BE2C (cell line): ENCODE measurements at regions not wholly inside any gene's neighbourhood (a gene's known extent, or its start where the extent isn't known, plus 50 kb on each side); places are given as distances from the start of the nearest gene placed in this dataset.
"Not testable (repeated sequence)": the region's sequence is repeated elsewhere in the genome, so short reads cannot be mapped to it uniquely, and the experiment has no call there.

Experiments
- DNase-seq: peaks from one replicate; pipeline ENCODE4 v3.0.0-alpha.2; 2020
- H3K27me3 ChIP-seq: fragments of 250-450 bp; sonication (Bioruptor Pico); 2 replicates; pipeline ENCODE4 v1.5.1; 2020; ENCODE audit warnings: mild to moderate bottlenecking
- H3K36me3 ChIP-seq: fragments of 250-450 bp; sonication (Bioruptor Pico); 2 replicates; pipeline ENCODE4 v1.5.1; 2020; ENCODE audit warnings: mild to moderate bottlenecking
- H3K4me1 ChIP-seq: fragments of 250-450 bp; sonication (Bioruptor Pico); 2 replicates; pipeline ENCODE4 v1.5.1; 2020
- H3K4me3 ChIP-seq: 2 replicates; pipeline ENCODE4 v1.5.1; 2011; ENCODE audit warnings: low read depth, low read length
- H3K9me3 ChIP-seq: fragments of 250-450 bp; sonication (Bioruptor Pico); 2 replicates; pipeline ENCODE4 v1.5.1; 2020
- TF ChIP-seq, protein P1 (sequence below): IDR thresholded peaks from 2 replicates; pipeline ENCODE4 v1.5.1; 2012; ENCODE audit warnings: mild to moderate bottlenecking, low read depth, low read length

- Histone ChIP-seq H3K4me1 (no peaks in the 10 kb centered on the region), H3K36me3 (no peaks in the 10 kb centered on the region), H3K4me3 (no peak overlapping the region), H3K9me3 (no peaks in the 10 kb centered on the region), H3K27me3 (no peaks in the 10 kb centered on the region)
- no peak for DNase-seq
- TF ChIP-seq, protein P1, sequence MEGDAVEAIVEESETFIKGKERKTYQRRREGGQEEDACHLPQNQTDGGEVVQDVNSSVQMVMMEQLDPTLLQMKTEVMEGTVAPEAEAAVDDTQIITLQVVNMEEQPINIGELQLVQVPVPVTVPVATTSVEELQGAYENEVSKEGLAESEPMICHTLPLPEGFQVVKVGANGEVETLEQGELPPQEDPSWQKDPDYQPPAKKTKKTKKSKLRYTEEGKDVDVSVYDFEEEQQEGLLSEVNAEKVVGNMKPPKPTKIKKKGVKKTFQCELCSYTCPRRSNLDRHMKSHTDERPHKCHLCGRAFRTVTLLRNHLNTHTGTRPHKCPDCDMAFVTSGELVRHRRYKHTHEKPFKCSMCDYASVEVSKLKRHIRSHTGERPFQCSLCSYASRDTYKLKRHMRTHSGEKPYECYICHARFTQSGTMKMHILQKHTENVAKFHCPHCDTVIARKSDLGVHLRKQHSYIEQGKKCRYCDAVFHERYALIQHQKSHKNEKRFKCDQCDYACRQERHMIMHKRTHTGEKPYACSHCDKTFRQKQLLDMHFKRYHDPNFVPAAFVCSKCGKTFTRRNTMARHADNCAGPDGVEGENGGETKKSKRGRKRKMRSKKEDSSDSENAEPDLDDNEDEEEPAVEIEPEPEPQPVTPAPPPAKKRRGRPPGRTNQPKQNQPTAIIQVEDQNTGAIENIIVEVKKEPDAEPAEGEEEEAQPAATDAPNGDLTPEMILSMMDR: no peak
Observed at GRCh38 chr2:193088026-193088425, 893.3 kb upstream of the TMEFF2 start.

GRCh38 chr2:193076995-193077394, 882.3 kb upstream of the TMEFF2 start:
- Histone ChIP-seq H3K36me3 (no peaks in the 10 kb centered on the region), H3K4me1 (no peaks in the 10 kb centered on the region), H3K4me3 (no peak overlapping the region), H3K27me3 (no peaks in the 10 kb centered on the region), H3K9me3 (no peaks in the 10 kb centered on the region)
- TF ChIP-seq, protein P1: no peak
- no peak for DNase-seq

- peaks cover 2% of the 10 kb centered on the region; the same call in 1 of the 2 replicates for H3K9me3 ChIP-seq
- DNase-seq: no peak
- H3K4me3 ChIP-seq: no peak overlapping the region
- H3K27me3 ChIP-seq: no peaks in the 10 kb centered on the region
- TF ChIP-seq, protein P1: no peak
- no peaks in the 10 kb centered on the region for H3K4me1 ChIP-seq
- no peaks in the 10 kb centered on the region for H3K36me3 ChIP-seq
Observed at GRCh38 chr2:193074933-193075332, 880.2 kb upstream of the TMEFF2 start.

DNA sequence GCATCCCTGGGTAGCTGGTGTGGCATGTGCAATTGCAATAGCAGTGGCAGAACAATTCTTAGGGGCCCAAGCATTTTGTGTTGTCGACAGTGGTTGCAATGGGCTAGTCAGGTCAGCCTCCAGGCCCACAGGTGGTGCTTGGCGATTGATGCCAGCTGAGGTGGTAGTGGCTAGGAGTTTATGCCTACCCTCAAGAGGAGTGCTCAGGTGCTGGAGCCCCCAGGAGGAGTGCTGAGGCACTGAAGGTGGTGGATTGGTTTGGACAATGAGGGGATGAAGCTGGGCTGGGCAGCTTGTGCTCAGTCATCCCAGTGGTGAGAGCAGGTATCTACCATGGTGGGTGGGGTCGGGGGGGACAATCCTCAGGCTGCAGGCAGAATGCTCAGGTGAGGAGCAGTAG, 877.9 kb upstream of the TMEFF2 start:
- no peak overlapping the region for H3K4me3 ChIP-seq
- DNase-seq: no peak
- H3K9me3 ChIP-seq: peaks cover 2% of the 10 kb centered on the region; the same call in 1 of the 2 replicates
- no peaks in the 10 kb centered on the region for H3K4me1 ChIP-seq
- no peaks in the 10 kb centered on the region for H3K36me3 ChIP-seq
- TF ChIP-seq, protein P1: no peak
- H3K27me3 ChIP-seq: no peaks in the 10 kb centered on the region

DNA sequence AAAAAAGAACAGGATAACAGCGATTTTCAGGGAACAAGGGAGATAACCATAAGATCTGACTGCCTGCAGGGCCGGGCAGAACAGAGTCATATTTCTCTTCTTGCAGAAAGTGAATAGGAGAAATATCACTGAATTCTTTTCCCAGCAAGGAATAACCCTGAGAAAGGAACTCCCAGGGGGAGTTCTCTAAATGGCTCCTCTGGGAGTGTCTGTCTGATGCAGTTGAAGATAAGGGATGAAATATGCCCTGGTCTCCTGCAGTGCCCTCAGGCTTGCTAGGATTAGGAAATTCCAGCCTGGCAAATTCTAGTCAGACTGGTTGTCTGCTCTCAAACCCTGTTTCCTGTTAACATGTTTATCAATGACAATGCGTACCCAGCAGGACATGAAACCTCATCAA, 830.8 kb upstream of the TMEFF2 start:
- not testable (repeated sequence) for H3K36me3 ChIP-seq
- peak; percentile 39 for DNase-seq

DNA sequence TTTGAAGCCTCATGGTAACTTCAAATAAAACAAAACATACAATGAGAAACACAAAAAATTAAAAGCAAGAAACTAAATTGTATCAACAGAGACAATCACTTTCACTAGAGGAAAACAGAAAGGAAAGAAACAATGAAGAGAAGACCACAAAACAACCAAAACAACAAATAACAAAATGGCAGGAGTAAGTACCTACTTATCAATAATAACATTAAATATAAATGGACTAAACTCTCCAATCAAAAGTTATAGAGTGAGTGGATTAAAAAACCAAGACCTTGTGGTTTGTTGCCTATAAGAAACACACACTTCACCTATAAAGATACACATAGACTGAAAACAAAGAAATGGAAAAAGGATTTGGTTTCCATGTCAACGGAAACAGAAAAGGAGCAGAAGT, 830.1 kb upstream of the TMEFF2 start:
- no peak for DNase-seq
- Histone ChIP-seq H3K9me3 (no peaks in the 10 kb centered on the region), H3K4me1 (peaks cover 5% of the 10 kb centered on the region; the same call in 1 of the 2 replicates), H3K36me3 (no peaks in the 10 kb centered on the region), H3K4me3 (no peak overlapping the region), H3K27me3 (no peaks in the 10 kb centered on the region)
- TF ChIP-seq, protein P1: no peak

More for the DNA sequence above, 830.8 kb upstream of the TMEFF2 start:
- H3K4me3 ChIP-seq, H3K9me3 ChIP-seq, H3K27me3 ChIP-seq, H3K4me1 ChIP-seq: not testable (repeated sequence)

- Histone ChIP-seq H3K4me3 (no peak overlapping the region), H3K4me1 (no peaks in the 10 kb centered on the region), H3K36me3 (no peaks in the 10 kb centered on the region), H3K27me3 (no peaks in the 10 kb centered on the region), H3K9me3 (no peaks in the 10 kb centered on the region)
- no peak for DNase-seq
- TF ChIP-seq, protein P1: no peak
Observed at GRCh38 chr2:193011870-193012269, 817.1 kb upstream of the TMEFF2 start.
